ENCODE measurements at regions not wholly inside any gene's neighbourhood (a gene's known extent, or its start where the extent isn't known, plus 50 kb on each side); places are given as distances from the start of the nearest gene placed in this dataset.

DNA sequence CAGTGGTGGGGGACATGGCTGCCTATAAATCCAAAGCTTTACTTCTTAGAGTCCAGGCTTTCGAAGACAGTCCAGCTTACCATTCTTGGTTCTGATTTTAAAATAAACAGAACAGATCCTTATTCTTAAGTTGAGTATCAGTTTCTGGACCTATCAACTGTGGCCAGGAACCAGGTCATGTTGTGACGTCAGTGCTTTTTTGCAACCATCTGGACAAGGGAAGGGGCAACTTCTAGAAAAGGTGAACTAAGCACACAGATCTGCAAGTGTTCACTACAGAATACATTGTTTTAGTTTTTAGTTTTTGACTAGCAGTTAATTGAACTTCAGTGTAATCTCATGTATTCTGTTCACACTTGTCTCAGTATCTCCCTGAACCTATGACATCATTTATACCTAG is 326.0 kb upstream of the MGAT5 start:
- H3K27me3 ChIP-seq = no peaks in the 10 kb centered on the region
- intact Hi-C loops (cut with DNase I) = no loop called here
- no peaks in the 10 kb centered on the region for H3K9me3 ChIP-seq
- no peaks in the 10 kb centered on the region for H3K4me1 ChIP-seq
- no peak for ATAC-seq
- H3K36me3 ChIP-seq = no peaks in the 10 kb centered on the region
- DNase-seq = no peak
- TF ChIP-seq, protein P1, sequence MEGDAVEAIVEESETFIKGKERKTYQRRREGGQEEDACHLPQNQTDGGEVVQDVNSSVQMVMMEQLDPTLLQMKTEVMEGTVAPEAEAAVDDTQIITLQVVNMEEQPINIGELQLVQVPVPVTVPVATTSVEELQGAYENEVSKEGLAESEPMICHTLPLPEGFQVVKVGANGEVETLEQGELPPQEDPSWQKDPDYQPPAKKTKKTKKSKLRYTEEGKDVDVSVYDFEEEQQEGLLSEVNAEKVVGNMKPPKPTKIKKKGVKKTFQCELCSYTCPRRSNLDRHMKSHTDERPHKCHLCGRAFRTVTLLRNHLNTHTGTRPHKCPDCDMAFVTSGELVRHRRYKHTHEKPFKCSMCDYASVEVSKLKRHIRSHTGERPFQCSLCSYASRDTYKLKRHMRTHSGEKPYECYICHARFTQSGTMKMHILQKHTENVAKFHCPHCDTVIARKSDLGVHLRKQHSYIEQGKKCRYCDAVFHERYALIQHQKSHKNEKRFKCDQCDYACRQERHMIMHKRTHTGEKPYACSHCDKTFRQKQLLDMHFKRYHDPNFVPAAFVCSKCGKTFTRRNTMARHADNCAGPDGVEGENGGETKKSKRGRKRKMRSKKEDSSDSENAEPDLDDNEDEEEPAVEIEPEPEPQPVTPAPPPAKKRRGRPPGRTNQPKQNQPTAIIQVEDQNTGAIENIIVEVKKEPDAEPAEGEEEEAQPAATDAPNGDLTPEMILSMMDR (IDR thresholded peaks at IDR 0.05) = no peak
- no peak overlapping the region for H3K4me3 ChIP-seq
- no peak overlapping the region for H3K27ac ChIP-seq

DNA sequence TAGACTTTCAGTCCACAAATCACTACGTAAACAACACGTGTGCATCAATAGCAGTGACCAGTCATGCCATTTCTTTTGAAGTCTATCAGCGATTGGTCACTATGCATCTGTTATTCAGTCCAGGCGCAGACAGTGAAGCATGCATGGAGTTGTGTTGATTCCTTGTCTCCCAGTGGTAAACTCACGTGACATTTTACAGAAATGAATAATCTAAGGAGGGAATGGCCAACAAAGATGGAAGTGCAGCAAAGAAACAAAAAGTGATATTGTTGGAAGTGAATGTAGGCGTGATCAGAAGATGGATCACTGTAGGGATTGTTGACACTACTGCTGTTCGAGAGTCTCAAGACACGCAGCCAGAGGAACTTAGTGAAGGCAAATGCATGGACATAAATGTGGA is 317.8 kb upstream of the MGAT5 start:
- Histone ChIP-seq H3K9me3 (no peaks in the 10 kb centered on the region), H3K36me3 (no peaks in the 10 kb centered on the region), H3K27ac (no peak overlapping the region), H3K27me3 (no peaks in the 10 kb centered on the region), H3K4me3 (no peak overlapping the region), H3K4me1 (no peaks in the 10 kb centered on the region)
- ATAC-seq (no peak), DNase-seq (no peak)
- TF ChIP-seq, protein P1 (IDR thresholded peaks at IDR 0.05) = no peak
- intact Hi-C loops (cut with DNase I) = no loop called here

DNA sequence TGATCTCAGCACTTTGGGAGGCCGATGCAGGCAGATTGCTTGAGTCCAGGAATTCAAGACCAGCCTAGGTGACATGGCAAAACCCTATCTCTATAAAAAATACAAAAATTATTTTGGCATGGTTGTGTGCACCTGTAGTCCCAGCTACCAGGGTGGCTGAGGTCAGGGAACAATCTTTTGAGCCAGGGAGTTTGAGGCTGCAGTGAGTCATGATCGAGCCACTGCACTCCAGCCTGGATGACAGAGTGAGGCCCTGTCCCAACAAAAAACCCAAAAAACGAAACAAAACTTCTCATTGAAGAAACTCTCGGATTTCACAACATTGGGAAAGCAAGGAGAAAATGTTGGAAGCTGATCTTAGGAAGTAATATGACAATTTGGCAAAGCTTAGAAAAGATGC is 317.3 kb upstream of the MGAT5 start:
- TF ChIP-seq, protein P1 (IDR thresholded peaks at IDR 0.05) = no peak
- H3K9me3 ChIP-seq = no peaks in the 10 kb centered on the region
- DNase-seq = no peak
- no peak overlapping the region for H3K4me3 ChIP-seq
- no peaks in the 10 kb centered on the region for H3K27me3 ChIP-seq
- ATAC-seq = no peak
- H3K36me3 ChIP-seq = no peaks in the 10 kb centered on the region
- intact Hi-C loops (cut with DNase I) = no loop called here
- H3K27ac ChIP-seq = no peak overlapping the region
- no peaks in the 10 kb centered on the region for H3K4me1 ChIP-seq

DNA sequence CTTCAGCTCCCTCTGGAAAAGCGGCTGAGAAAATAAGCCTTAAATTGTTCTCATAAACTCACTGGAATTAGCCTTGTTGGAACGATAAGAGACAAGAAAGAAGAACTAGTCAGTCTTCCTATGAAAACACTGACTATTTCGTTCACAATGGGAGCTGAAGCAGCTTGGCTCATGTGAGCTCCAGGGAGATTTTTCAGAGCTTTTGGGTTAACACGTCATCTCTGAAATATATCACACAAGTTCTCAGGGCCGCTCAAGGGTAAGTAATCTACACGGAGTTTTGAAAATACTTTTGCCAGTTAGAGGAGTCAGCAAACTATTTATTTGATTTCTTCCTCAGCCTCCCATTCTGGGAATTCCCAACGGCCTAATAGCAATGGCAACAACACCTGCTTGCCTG is 316.2 kb upstream of the MGAT5 start:
- no peak for DNase-seq
- Histone ChIP-seq H3K9me3 (no peaks in the 10 kb centered on the region), H3K36me3 (no peaks in the 10 kb centered on the region), H3K4me3 (no peak overlapping the region), H3K4me1 (no peaks in the 10 kb centered on the region), H3K27ac (no peak overlapping the region), H3K27me3 (no peaks in the 10 kb centered on the region)
- intact Hi-C loops (cut with DNase I) = no loop called here
- no peak for ATAC-seq
- TF ChIP-seq, protein P1 (IDR thresholded peaks at IDR 0.05) = no peak

DNA sequence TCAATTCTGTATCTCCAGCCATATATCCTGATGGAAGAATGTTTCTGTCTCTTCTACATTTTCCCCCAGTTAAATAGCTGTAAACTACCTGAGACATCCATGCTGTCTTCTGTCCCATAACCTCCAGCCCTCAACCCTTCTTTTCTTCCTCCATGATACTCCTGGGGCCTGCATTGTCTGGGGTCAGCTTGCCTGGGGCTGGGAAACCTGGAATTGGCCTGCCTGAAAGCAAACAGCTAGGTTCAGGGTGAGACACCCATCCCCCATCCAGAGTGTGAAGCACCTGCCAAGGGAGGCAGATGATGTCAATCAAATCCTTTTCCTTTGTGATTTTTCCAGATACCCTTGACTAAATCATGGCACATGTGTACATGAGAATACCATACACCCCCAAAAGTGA is 313.7 kb upstream of the MGAT5 start:
- no peak overlapping the region for H3K4me3 ChIP-seq
- H3K27ac ChIP-seq = no peak overlapping the region
- no peaks in the 10 kb centered on the region for H3K36me3 ChIP-seq
- no peaks in the 10 kb centered on the region for H3K27me3 ChIP-seq
- DNase-seq (no peak), ATAC-seq (no peak)
- no peaks in the 10 kb centered on the region for H3K9me3 ChIP-seq
- H3K4me1 ChIP-seq = no peaks in the 10 kb centered on the region
- TF ChIP-seq, protein P1 (IDR thresholded peaks at IDR 0.05) = no peak
- intact Hi-C loops (cut with DNase I) = no loop called here

DNA sequence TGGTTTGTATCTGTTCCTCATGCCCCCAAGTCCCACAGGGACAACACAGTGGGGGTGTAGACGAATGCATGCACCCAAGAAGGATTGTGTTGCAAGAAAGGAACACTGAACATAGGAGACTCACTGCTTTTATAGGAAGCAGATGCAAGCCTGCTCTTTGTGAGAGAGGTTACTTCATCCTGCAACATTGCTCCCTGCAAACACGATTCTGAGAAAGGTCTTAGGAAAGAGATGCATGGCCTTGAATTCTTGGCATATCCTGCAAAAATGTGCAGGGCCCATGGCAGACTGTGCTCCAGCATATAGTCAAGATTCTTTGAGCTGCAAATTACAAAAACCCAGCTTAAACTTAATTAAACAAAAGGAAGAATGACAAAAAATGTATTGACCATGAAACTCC is 312.2 kb upstream of the MGAT5 start:
- ATAC-seq (no peak), DNase-seq (no peak)
- TF ChIP-seq, protein P1 (IDR thresholded peaks at IDR 0.05) = no peak
- H3K4me3 ChIP-seq = no peak overlapping the region
- H3K36me3 ChIP-seq = no peaks in the 10 kb centered on the region
- H3K27me3 ChIP-seq = no peaks in the 10 kb centered on the region
- H3K9me3 ChIP-seq = no peaks in the 10 kb centered on the region
- H3K27ac ChIP-seq = no peak overlapping the region
- no peaks in the 10 kb centered on the region for H3K4me1 ChIP-seq
- intact Hi-C loops (cut with DNase I) = no loop called here
